ENCODE measurements at regions not wholly inside any gene's neighbourhood (a gene's known extent, or its start where the extent isn't known, plus 50 kb on each side); places are given as distances from the start of the nearest gene placed in this dataset.

DNA sequence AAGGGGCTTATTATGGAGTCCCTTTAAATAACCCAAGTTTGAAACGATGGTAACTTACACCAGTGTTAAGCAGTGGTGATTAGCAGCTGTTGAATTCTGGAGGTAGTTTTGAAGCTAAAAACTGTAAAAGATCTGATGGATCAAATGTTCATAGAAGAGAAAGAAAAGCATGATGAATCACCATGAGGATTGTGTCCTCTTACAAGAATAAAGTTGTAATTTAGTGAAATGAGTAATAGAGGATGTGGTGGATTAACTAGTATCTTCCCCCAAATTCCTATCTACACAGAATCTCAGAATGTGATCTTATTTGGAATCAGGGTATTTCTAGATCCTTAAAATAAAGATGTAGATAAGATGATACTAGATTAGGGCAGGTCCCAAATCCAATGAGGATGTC is 1138.2 kb upstream of the TMEFF2 start:
- H3K27ac ChIP-seq, result no peak overlapping the region
- TF ChIP-seq, protein P1, sequence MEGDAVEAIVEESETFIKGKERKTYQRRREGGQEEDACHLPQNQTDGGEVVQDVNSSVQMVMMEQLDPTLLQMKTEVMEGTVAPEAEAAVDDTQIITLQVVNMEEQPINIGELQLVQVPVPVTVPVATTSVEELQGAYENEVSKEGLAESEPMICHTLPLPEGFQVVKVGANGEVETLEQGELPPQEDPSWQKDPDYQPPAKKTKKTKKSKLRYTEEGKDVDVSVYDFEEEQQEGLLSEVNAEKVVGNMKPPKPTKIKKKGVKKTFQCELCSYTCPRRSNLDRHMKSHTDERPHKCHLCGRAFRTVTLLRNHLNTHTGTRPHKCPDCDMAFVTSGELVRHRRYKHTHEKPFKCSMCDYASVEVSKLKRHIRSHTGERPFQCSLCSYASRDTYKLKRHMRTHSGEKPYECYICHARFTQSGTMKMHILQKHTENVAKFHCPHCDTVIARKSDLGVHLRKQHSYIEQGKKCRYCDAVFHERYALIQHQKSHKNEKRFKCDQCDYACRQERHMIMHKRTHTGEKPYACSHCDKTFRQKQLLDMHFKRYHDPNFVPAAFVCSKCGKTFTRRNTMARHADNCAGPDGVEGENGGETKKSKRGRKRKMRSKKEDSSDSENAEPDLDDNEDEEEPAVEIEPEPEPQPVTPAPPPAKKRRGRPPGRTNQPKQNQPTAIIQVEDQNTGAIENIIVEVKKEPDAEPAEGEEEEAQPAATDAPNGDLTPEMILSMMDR (IDR thresholded peaks at IDR 0.05), result no peak
- DNase-seq (ENCODE audit: low spot score), result no peak
- H3K4me3 ChIP-seq, result no peak overlapping the region

DNA sequence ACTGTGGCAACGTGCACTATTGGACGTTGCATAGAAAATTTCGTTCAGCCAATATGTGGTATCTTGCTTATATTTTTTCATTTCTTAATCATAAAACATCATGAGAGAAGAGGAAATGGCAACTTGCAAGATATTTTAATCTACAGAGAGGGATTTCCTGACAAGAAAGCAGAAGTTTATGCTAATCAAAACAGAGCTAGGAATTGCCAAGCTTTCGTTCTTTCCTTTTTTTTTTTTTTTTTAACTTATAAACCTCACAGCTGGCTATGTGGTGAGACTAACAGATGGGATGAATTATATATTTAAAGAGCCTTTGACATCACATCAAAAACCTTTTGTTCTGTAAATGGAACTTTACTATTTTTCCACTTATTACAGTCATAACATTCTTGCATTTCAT is 1136.9 kb upstream of the TMEFF2 start:
- DNase-seq (ENCODE audit: low spot score), result no peak
- Histone ChIP-seq H3K4me3 (no peak overlapping the region), H3K27ac (no peak overlapping the region)
- TF ChIP-seq, protein P1 (IDR thresholded peaks at IDR 0.05), result no peak

DNA sequence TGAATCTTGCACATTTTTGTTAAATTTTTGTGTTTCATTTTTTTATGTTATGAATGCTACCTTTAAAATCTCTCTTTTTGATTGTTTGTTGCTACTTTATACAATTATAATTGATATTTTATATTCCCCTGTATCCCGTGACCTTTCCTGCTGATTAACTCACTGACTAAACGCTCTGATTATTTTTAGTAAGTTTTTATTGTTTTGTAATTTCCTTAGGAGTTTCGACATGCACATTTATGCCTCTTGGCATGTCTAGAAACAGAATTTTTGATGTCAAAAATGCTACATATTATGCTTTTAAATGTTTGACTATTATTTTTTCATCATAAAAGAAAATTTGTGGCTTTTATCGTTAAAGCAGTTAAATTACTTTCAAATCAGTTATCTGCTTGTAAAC is 1131.6 kb upstream of the TMEFF2 start:
- TF ChIP-seq, protein P1 (IDR thresholded peaks at IDR 0.05), result no peak
- no peak overlapping the region for H3K4me3 ChIP-seq
- no peak for DNase-seq (ENCODE audit: low spot score)
- no peak overlapping the region for H3K27ac ChIP-seq

DNA sequence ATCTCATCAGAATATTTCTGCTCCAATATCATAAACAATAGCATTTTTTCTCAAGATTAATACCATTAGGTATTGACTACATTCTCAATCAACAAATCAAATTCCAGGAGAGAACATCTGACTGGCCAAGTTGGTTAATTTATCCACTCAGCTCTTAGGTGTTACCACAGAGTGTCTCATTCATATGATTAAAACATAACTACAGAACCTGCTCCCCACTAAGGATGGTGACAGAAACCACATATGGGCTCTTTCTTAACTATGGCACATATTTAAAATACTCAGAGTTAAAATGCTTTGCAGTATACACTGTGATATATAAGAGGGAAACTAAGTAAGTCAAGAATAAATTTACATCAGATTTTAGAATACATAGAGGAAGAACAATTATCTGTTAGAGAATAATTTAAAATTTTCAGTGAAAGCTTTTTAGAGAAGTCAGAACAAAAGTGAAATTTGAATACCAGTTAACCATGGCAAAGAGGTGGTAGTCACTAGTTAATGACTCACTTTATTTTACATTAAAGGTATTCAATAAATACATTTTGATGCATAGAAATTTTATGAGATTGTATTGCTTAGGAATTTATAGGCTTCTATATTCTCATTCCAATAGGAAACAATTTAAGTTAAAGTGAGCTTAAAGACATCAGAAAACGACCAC is 1120.8 kb upstream of the TMEFF2 start:
- no peak overlapping the region for H3K4me3 ChIP-seq
- no peak for DNase-seq (ENCODE audit: low spot score)
- TF ChIP-seq, protein P1 (IDR thresholded peaks at IDR 0.05), result no peak
- no peak overlapping the region for H3K27ac ChIP-seq

DNA sequence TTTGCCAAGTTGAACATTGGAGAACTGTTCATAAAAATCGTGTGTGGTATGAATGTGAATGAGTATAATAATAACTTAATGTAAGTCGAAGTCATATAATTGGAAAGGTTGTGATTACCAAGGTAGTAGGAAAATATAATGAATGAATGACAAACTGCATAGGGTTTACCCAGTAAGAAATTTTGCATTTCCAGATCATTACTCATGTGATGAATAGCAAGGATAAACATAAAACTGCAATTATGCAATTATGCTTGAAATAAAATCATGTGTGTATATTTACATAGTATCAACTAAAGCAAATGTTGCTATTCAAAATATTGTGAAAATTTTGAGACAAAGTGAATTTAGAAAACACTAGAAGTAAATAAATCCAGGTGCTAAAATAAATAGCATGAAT is 1108.7 kb upstream of the TMEFF2 start:
- TF ChIP-seq, protein P1 (IDR thresholded peaks at IDR 0.05), result no peak
- H3K4me3 ChIP-seq, result no peak overlapping the region
- no peak overlapping the region for H3K27ac ChIP-seq
- no peak for DNase-seq (ENCODE audit: low spot score)

DNA sequence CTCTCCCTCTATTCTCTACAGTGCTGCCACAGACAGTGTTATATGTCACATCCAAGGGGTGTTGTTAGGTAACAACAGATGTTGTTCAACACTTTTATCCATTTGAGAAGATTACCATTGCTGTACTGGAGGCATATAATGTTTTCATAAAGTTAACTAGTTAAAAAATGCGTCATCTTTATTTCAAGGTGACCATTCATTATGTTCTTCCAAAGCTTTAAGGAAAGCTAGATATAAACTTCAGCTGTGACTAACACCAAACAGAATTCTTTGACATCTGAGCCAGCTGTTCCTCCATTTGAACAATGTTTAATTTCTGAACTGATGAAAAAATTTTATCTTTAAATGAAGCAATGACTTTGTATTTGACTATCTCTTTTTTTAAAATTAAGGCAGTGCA is 1099.6 kb upstream of the TMEFF2 start:
- Histone ChIP-seq H3K27ac (no peak overlapping the region), H3K4me3 (no peak overlapping the region)
- TF ChIP-seq, protein P1 (IDR thresholded peaks at IDR 0.05), result no peak
- DNase-seq (ENCODE audit: low spot score), result no peak

DNA sequence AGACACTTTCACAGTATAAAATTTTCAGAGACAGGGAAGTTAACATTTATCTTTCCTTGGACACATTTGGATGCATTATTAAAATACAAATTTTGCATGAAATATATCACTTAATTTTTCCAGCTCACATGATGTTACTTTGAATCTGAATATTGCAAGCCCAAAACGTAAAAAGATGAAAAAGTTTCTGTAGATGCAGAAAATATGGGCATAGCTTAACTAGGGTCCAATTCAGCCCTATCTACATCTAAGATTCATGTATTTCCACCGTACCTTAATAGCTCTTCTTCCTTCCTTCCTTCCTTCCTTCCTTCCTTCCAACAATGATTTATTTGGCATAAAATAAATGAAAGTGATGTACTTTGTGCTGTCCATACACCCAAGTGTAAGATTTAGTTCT is 1084.6 kb upstream of the TMEFF2 start:
- no peak overlapping the region for H3K4me3 ChIP-seq

More for the DNA sequence above, 1084.6 kb upstream of the TMEFF2 start:
- no peak overlapping the region for H3K27ac ChIP-seq
- DNase-seq (ENCODE audit: low spot score), result no peak
- TF ChIP-seq, protein P1 (IDR thresholded peaks at IDR 0.05), result no peak
